HG02970 (cell line): ENCODE measurements at regions not wholly inside any gene's neighbourhood (a gene's known extent, or its start where the extent isn't known, plus 50 kb on each side); places are given as distances from the start of the nearest gene placed in this dataset.

ENCODE experiments used
- ATAC-seq: cut with Tn5 transposase; IDR thresholded peaks from one replicate; pipeline ENCODE4 v1.9.1; 2021; ENCODE audit warnings: mild to moderate bottlenecking, moderate library complexity, moderate number of reproducible peaks; ENCODE audit not compliant: unreplicated experiment, low FRiP score

GRCh38 chr6:47126647-47127391, 84.7 kb upstream of the ADGRF1 start:
- ATAC-seq = no peak

GRCh38 chr6:47118611-47119010, 76.5 kb upstream of the ADGRF1 start:
- no peak for ATAC-seq

- ATAC-seq = no peak
Observed at GRCh38 chr6:47117314-47117713, 75.2 kb upstream of the ADGRF1 start.

- no peak for ATAC-seq
Observed at GRCh38 chr6:47116606-47117005, 74.5 kb upstream of the ADGRF1 start.

GRCh38 chr6:47116086-47116485, 74.0 kb upstream of the ADGRF1 start:
- no peak for ATAC-seq

- ATAC-seq = no peak
Observed at GRCh38 chr6:47114460-47114859, 72.3 kb upstream of the ADGRF1 start.

GRCh38 chr6:47112317-47112716, 70.2 kb upstream of the ADGRF1 start:
- ATAC-seq = no peak

GRCh38 chr6:47111685-47112084, 69.6 kb upstream of the ADGRF1 start:
- no peak for ATAC-seq

- no peak for ATAC-seq
Observed at GRCh38 chr6:47109281-47109680, 67.1 kb upstream of the ADGRF1 start.

GRCh38 chr6:47106721-47107197, 64.6 kb upstream of the ADGRF1 start:
- ATAC-seq = no peak

- ATAC-seq = no peak
Observed at GRCh38 chr6:47106216-47106615, 64.1 kb upstream of the ADGRF1 start.

- no peak for ATAC-seq
Observed at GRCh38 chr6:47105469-47106178, 63.5 kb upstream of the ADGRF1 start.

- ATAC-seq = no peak
Observed at GRCh38 chr6:47103931-47104330, 61.8 kb upstream of the ADGRF1 start.

GRCh38 chr6:47102331-47102730, 60.2 kb upstream of the ADGRF1 start:
- ATAC-seq = no peak

- ATAC-seq = no peak
Observed at GRCh38 chr6:47098570-47098993, 56.5 kb upstream of the ADGRF1 start.

GRCh38 chr6:47097092-47097945, 55.2 kb upstream of the ADGRF1 start:
- peak; percentile 87 for ATAC-seq

GRCh38 chr6:47096211-47096895, 54.2 kb upstream of the ADGRF1 start:
- ATAC-seq = no peak

- no peak for ATAC-seq
Observed at GRCh38 chr6:47094241-47094925, 52.3 kb upstream of the ADGRF1 start.

- no peak for ATAC-seq
Observed at GRCh38 chr6:47093169-47093568, 51.0 kb upstream of the ADGRF1 start.
